ENCODE measurements at regions not wholly inside any gene's neighbourhood (a gene's known extent, or its start where the extent isn't known, plus 50 kb on each side); places are given as distances from the start of the nearest gene placed in this dataset.
A peak's percentile ranks its signal among the peaks of the same experiment; 100 is the strongest.

DNA sequence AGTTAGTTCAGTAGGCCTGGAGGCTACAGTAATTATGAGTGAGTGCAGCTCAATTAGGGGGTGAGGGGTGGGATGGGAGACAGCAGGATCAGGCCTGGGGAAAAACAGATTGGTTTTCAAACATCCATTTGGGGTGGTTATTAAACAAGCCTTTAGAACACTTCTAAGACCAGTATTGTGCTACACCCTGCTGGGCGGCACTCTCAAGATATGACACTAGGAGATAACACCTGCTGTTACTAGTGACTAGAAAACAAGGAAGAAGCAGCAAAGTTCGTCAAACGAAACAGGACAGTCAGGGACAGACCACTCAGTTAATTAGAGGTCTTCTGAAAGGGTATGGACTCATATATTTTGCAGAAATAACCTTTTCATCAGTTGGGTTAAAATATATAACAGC, 353.6 kb downstream of the PTEN start:
- TF ChIP-seq, protein P1, sequence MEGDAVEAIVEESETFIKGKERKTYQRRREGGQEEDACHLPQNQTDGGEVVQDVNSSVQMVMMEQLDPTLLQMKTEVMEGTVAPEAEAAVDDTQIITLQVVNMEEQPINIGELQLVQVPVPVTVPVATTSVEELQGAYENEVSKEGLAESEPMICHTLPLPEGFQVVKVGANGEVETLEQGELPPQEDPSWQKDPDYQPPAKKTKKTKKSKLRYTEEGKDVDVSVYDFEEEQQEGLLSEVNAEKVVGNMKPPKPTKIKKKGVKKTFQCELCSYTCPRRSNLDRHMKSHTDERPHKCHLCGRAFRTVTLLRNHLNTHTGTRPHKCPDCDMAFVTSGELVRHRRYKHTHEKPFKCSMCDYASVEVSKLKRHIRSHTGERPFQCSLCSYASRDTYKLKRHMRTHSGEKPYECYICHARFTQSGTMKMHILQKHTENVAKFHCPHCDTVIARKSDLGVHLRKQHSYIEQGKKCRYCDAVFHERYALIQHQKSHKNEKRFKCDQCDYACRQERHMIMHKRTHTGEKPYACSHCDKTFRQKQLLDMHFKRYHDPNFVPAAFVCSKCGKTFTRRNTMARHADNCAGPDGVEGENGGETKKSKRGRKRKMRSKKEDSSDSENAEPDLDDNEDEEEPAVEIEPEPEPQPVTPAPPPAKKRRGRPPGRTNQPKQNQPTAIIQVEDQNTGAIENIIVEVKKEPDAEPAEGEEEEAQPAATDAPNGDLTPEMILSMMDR (IDR thresholded peaks at IDR 0.05): peak in 1 of 5 experiments; percentile 7
- no peak for TF ChIP-seq POLR2A (IDR thresholded peaks at IDR 0.05)

Measured in transverse colon (tissue), 3 donors.